ENCODE measurements at regions not wholly inside any gene's neighbourhood (a gene's known extent, or its start where the extent isn't known, plus 50 kb on each side); places are given as distances from the start of the nearest gene placed in this dataset.

DNA sequence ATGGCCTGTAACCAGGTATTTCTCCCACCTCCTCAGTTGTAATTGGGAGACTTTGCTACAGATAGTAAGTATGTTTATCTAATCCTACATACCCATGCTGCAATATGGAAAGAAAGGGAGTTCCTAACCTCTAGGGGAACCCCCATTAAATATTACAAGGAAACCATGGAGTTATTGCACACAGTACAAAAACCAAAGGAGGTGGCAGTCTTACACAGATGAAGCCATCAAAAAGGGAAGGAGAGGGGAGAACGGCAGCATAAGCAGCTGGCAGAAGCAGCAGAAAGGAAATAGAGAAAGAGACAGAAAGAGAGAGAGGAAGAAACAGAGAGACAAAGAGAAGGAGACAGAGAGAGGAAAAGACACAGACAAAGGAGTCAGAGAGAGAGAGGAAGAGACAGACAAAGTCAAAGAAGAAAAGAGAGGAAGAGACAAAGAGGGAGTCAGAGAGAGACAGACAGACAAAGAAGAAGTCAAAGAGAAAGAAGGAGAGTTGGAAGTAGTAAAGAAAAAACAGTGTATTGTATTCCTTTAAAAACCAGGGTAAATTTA lies 142.9 kb downstream of the FASLG start:
- no peak overlapping the region for H2AFZ ChIP-seq
- no peaks in the 10 kb centered on the region for H3K27me3 ChIP-seq
- H3K79me2 ChIP-seq, result no peaks in the 10 kb centered on the region
- H3K9me2 ChIP-seq (replicated peaks; ENCODE audit: insufficient read depth), result no peaks in the 10 kb centered on the region
- 92% methylated on average over 1 of the region's 1 CpG for WGBS (ENCODE audit: low lambda C conversion rate, missing lambda C conversion rate)
- TF ChIP-seq EZH2phosphoT487 (IDR thresholded peaks at IDR 0.05; ENCODE audit: low read depth, severe bottlenecking, unreplicated experiment) (no peak), EZH2 (IDR thresholded peaks at IDR 0.05; ENCODE audit: borderline replicate concordance) (no peak)
- TF ChIP-seq, protein P1, sequence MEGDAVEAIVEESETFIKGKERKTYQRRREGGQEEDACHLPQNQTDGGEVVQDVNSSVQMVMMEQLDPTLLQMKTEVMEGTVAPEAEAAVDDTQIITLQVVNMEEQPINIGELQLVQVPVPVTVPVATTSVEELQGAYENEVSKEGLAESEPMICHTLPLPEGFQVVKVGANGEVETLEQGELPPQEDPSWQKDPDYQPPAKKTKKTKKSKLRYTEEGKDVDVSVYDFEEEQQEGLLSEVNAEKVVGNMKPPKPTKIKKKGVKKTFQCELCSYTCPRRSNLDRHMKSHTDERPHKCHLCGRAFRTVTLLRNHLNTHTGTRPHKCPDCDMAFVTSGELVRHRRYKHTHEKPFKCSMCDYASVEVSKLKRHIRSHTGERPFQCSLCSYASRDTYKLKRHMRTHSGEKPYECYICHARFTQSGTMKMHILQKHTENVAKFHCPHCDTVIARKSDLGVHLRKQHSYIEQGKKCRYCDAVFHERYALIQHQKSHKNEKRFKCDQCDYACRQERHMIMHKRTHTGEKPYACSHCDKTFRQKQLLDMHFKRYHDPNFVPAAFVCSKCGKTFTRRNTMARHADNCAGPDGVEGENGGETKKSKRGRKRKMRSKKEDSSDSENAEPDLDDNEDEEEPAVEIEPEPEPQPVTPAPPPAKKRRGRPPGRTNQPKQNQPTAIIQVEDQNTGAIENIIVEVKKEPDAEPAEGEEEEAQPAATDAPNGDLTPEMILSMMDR (IDR thresholded peaks at IDR 0.05; ENCODE audit: poor library complexity), result no peak
- H3K4me1 ChIP-seq (ENCODE audit: insufficient read depth), result no peaks in the 10 kb centered on the region
- H3K36me3 ChIP-seq (replicated peaks; ENCODE audit: insufficient read depth, low read depth), result no peaks in the 10 kb centered on the region
- no peaks in the 10 kb centered on the region for H4K20me1 ChIP-seq (ENCODE audit: insufficient read depth, poor library complexity, severe bottlenecking)
- H3K4me2 ChIP-seq, result no peak overlapping the region
- DNase-seq (ENCODE audit: low spot score), result no peak
- no peak overlapping the region for H3K27ac ChIP-seq
- no peak overlapping the region for H3K4me3 ChIP-seq
- no peaks in the 10 kb centered on the region for H3K9me3 ChIP-seq (ENCODE audit: low read depth)

DNA sequence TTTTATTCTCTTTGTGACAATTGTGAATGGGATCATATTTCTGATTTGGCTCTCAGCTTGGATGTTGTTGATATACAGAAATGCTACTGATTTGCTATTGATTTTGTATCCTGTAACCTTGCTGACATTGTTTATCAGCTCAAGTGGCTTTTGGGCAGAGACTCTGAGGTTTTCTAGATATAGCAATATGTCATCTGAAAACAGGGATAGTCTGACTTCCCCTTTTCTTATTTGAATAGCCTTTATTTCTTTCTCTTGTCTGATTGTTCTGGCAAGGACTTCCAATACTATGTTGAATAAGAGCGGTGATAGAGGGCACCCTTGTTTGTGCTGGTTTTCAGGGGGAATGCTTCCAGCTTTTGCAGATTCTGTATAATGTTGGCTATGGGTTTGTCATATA lies 150.8 kb downstream of the FASLG start:
- Histone ChIP-seq H3K79me2 (no peaks in the 10 kb centered on the region), H3K9me2 (replicated peaks; ENCODE audit: insufficient read depth) (no peaks in the 10 kb centered on the region), H3K27ac (no peak overlapping the region), H3K4me2 (no peak overlapping the region), H3K27me3 (no peaks in the 10 kb centered on the region), H3K9me3 (ENCODE audit: low read depth) (no peaks in the 10 kb centered on the region), H2AFZ (no peak overlapping the region), H3K4me1 (ENCODE audit: insufficient read depth) (no peaks in the 10 kb centered on the region), H4K20me1 (ENCODE audit: insufficient read depth, poor library complexity, severe bottlenecking) (no peaks in the 10 kb centered on the region), H3K36me3 (replicated peaks; ENCODE audit: insufficient read depth, low read depth) (no peaks in the 10 kb centered on the region), H3K4me3 (no peak overlapping the region)
- 96% methylated on average over 1 of the region's 1 CpG for WGBS (ENCODE audit: low lambda C conversion rate, missing lambda C conversion rate)
- no peak for DNase-seq (ENCODE audit: low spot score)
- TF ChIP-seq EZH2phosphoT487 (IDR thresholded peaks at IDR 0.05; ENCODE audit: low read depth, severe bottlenecking, unreplicated experiment) (no peak), EZH2 (IDR thresholded peaks at IDR 0.05; ENCODE audit: borderline replicate concordance) (no peak)
- TF ChIP-seq, protein P1 (IDR thresholded peaks at IDR 0.05; ENCODE audit: poor library complexity), result no peak

DNA sequence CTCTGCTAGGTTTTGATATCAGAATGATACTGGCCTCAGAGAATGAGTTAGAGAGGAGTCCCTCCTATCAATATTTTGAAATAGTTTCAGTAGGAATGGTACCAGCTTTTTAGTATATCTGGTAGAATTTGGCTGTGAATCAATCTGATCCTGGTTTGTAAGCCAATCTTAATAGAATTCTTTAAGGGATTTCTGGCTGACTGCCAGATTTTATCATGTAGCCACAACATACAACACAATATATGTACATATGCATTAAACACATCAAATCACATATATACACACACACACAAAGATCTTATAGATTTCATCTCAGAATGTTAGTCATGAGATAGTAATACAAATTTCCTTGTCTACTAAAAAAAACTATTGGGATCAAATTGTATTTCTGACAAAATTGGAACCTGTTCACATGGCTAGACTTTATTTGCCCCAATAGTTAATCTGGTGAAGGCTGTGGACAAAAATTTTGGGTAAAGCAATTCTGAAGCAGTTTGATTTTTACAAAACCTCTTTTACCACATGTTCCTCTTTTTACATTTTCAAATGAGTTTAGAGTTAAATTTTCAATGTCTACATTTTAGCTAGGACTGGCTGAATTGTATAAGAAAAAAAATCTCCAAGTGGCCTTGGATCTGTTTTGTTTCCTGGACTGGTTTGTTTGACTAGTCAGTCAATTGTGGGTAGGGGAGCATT lies 151.7 kb downstream of the FASLG start:
- TF ChIP-seq EZH2phosphoT487 (IDR thresholded peaks at IDR 0.05; ENCODE audit: low read depth, severe bottlenecking, unreplicated experiment), result no peak
- TF ChIP-seq, protein P1 (IDR thresholded peaks at IDR 0.05; ENCODE audit: poor library complexity), result no peak
- no peak for TF ChIP-seq EZH2 (IDR thresholded peaks at IDR 0.05; ENCODE audit: borderline replicate concordance)
- H3K27me3 ChIP-seq, result no peaks in the 10 kb centered on the region
- H2AFZ ChIP-seq, result no peak overlapping the region
- H3K36me3 ChIP-seq (replicated peaks; ENCODE audit: insufficient read depth, low read depth), result no peaks in the 10 kb centered on the region
- no peaks in the 10 kb centered on the region for H3K4me1 ChIP-seq (ENCODE audit: insufficient read depth)
- no peak overlapping the region for H3K4me2 ChIP-seq
- H3K9me2 ChIP-seq (replicated peaks; ENCODE audit: insufficient read depth), result no peaks in the 10 kb centered on the region
- no peaks in the 10 kb centered on the region for H4K20me1 ChIP-seq (ENCODE audit: insufficient read depth, poor library complexity, severe bottlenecking)
- H3K9me3 ChIP-seq (ENCODE audit: low read depth), result no peaks in the 10 kb centered on the region
- no peak overlapping the region for H3K27ac ChIP-seq
- no peak for DNase-seq (ENCODE audit: low spot score)
- H3K4me3 ChIP-seq, result no peak overlapping the region
- no peaks in the 10 kb centered on the region for H3K79me2 ChIP-seq
